Liver (tissue), 3 donors: ENCODE measurements at regions not wholly inside any gene's neighbourhood (a gene's known extent, or its start where the extent isn't known, plus 50 kb on each side); places are given as distances from the start of the nearest gene placed in this dataset.

ENCODE experiments used
- ATF3 ChIP-seq: IDR thresholded peaks from 2 replicates; pipeline ENCODE4 v1.6.1; 2016; ENCODE audit warnings: antibody characterized with exemption
- EGR1 ChIP-seq, 2 donors: IDR thresholded peaks; 2 replicates each; pipeline ENCODE4 v1.6.1; 2016 to 2018; ENCODE audit warnings: antibody characterized with exemption in 2 of 2, low read depth in 2 of 2
- TAF1 ChIP-seq: conservative IDR thresholded peaks from 2 replicates; pipeline ENCODE4 v1.6.1; 2016; ENCODE audit warnings: antibody characterized with exemption, mild to moderate bottlenecking
- TF ChIP-seq, protein P1 (sequence below): fragments of 150-350 bp; IDR thresholded peaks from 2 replicates; pipeline ENCODE4 v1.5.1; 2017; ENCODE audit warnings: improper control_type of control experiment, low read depth, low read length; ENCODE audit not compliant: missing input control
- TF ChIP-seq, protein P2 (sequence below): IDR thresholded peaks from 2 replicates; pipeline ENCODE4 v1.6.1; 2016; ENCODE audit warnings: antibody characterized with exemption, mild to moderate bottlenecking
- donor health status: healthy.
- donor health status: healthy.

- TF ChIP-seq, protein P1, sequence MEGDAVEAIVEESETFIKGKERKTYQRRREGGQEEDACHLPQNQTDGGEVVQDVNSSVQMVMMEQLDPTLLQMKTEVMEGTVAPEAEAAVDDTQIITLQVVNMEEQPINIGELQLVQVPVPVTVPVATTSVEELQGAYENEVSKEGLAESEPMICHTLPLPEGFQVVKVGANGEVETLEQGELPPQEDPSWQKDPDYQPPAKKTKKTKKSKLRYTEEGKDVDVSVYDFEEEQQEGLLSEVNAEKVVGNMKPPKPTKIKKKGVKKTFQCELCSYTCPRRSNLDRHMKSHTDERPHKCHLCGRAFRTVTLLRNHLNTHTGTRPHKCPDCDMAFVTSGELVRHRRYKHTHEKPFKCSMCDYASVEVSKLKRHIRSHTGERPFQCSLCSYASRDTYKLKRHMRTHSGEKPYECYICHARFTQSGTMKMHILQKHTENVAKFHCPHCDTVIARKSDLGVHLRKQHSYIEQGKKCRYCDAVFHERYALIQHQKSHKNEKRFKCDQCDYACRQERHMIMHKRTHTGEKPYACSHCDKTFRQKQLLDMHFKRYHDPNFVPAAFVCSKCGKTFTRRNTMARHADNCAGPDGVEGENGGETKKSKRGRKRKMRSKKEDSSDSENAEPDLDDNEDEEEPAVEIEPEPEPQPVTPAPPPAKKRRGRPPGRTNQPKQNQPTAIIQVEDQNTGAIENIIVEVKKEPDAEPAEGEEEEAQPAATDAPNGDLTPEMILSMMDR: no peak
- TF ChIP-seq TAF1 (no peak), ATF3 (no peak), EGR1 (IDR thresholded peaks at IDR 0.05; ENCODE audit: low read depth in 2 of 2) (no peak)
- TF ChIP-seq, protein P2, sequence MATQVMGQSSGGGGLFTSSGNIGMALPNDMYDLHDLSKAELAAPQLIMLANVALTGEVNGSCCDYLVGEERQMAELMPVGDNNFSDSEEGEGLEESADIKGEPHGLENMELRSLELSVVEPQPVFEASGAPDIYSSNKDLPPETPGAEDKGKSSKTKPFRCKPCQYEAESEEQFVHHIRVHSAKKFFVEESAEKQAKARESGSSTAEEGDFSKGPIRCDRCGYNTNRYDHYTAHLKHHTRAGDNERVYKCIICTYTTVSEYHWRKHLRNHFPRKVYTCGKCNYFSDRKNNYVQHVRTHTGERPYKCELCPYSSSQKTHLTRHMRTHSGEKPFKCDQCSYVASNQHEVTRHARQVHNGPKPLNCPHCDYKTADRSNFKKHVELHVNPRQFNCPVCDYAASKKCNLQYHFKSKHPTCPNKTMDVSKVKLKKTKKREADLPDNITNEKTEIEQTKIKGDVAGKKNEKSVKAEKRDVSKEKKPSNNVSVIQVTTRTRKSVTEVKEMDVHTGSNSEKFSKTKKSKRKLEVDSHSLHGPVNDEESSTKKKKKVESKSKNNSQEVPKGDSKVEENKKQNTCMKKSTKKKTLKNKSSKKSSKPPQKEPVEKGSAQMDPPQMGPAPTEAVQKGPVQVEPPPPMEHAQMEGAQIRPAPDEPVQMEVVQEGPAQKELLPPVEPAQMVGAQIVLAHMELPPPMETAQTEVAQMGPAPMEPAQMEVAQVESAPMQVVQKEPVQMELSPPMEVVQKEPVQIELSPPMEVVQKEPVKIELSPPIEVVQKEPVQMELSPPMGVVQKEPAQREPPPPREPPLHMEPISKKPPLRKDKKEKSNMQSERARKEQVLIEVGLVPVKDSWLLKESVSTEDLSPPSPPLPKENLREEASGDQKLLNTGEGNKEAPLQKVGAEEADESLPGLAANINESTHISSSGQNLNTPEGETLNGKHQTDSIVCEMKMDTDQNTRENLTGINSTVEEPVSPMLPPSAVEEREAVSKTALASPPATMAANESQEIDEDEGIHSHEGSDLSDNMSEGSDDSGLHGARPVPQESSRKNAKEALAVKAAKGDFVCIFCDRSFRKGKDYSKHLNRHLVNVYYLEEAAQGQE: no peak
These were observed 73.8 kb downstream of the LSMEM1 start for GRCh38 chr7:112554591-112554990.
